GM23248 (cell line): ENCODE measurements at regions not wholly inside any gene's neighbourhood (a gene's known extent, or its start where the extent isn't known, plus 50 kb on each side); places are given as distances from the start of the nearest gene placed in this dataset.

Source experiments
- EZH2 ChIP-seq: fragments of 200-600 bp; sonication (generic); IDR thresholded peaks from 2 replicates; pipeline ENCODE4 v1.6.1; 2018; ENCODE audit warnings: antibody characterized with exemption, mild to moderate bottlenecking; ENCODE audit not compliant: insufficient read depth, poor library complexity, severe bottlenecking
- EZH2phosphoT487 ChIP-seq: fragments of 200-600 bp; sonication (generic); IDR thresholded peaks from 2 replicates; pipeline ENCODE4 v1.6.1; 2018; ENCODE audit warnings: antibody characterized with exemption, moderate library complexity, mild to moderate bottlenecking, low read depth; ENCODE audit not compliant: insufficient read depth

- TF ChIP-seq EZH2 (no peak), EZH2phosphoT487 (no peak)
These were observed 690.8 kb upstream of the ARPP21 start for GRCh38 chr3:34948517-34948916.
